H9 (cell line): ENCODE measurements at regions not wholly inside any gene's neighbourhood (a gene's known extent, or its start where the extent isn't known, plus 50 kb on each side); places are given as distances from the start of the nearest gene placed in this dataset.

Experiments used
- DNase-seq: peaks from one replicate; pipeline ENCODE4 v3.0.0-alpha.2; 2017
- H2AFZ ChIP-seq: one replicate; pipeline ENCODE4 v1.6.1; 2013; ENCODE audit warnings: mild to moderate bottlenecking, low read length, control low read depth, moderate library complexity
- H2AK5ac ChIP-seq: 2 replicates; pipeline ENCODE4 v1.6.1; 2013; ENCODE audit warnings: low read length, control low read depth, mixed read lengths; ENCODE audit not compliant: insufficient read length
- H2BK120ac ChIP-seq: one replicate; pipeline ENCODE4 v1.6.1; 2013; ENCODE audit warnings: low read depth, mild to moderate bottlenecking, low read length, control low read depth, inconsistent platforms; ENCODE audit not compliant: poor library complexity, severe bottlenecking
- H2BK12ac ChIP-seq: 2 replicates; pipeline ENCODE4 v1.6.1; 2013; ENCODE audit warnings: low read length, control low read depth, mixed read lengths, low read depth; ENCODE audit not compliant: insufficient read length
- H2BK15ac ChIP-seq: 2 replicates; pipeline ENCODE4 v1.6.1; 2013; ENCODE audit warnings: low read depth, low read length, control low read depth
- H2BK20ac ChIP-seq: one replicate; pipeline ENCODE4 v1.6.1; 2013; ENCODE audit warnings: low read depth, mild to moderate bottlenecking, low read length, control low read depth, inconsistent platforms; ENCODE audit not compliant: poor library complexity, severe bottlenecking
- H2BK5ac ChIP-seq: 2 replicates; pipeline ENCODE4 v1.6.1; 2013; ENCODE audit warnings: low read length, control low read depth, mixed read lengths; ENCODE audit not compliant: insufficient read length
- H3K14ac ChIP-seq: 2 replicates; pipeline ENCODE4 v1.6.1; 2013; ENCODE audit warnings: low read length, control low read depth; ENCODE audit not compliant: insufficient read depth
- H3K18ac ChIP-seq: 2 replicates; pipeline ENCODE4 v1.6.1; 2013; ENCODE audit warnings: low read depth, mild to moderate bottlenecking, mixed read lengths, low read length, control low read depth; ENCODE audit not compliant: insufficient read length
- H3K23ac ChIP-seq: 2 replicates; pipeline ENCODE4 v1.6.1; 2013; ENCODE audit warnings: low read length, control low read depth, mixed read lengths, low read depth; ENCODE audit not compliant: insufficient read length
- H3K23me2 ChIP-seq: 2 replicates; pipeline ENCODE4 v1.6.1; 2013; ENCODE audit warnings: low read depth, mild to moderate bottlenecking, mixed read lengths, low read length, control low read depth; ENCODE audit not compliant: insufficient read length, poor library complexity, severe bottlenecking
- H3K27ac ChIP-seq: 2 replicates; pipeline ENCODE4 v1.5.1; 2013; ENCODE audit warnings: low read length, control low read depth, mixed read lengths, low read depth; ENCODE audit not compliant: insufficient read length
- H3K27me3 ChIP-seq: 2 replicates; pipeline ENCODE4 v1.6.1; 2013; ENCODE audit warnings: low read length, control low read depth, inconsistent platforms; ENCODE audit not compliant: insufficient read depth
- H3K4ac ChIP-seq: 2 replicates; pipeline ENCODE4 v1.6.1; 2013; ENCODE audit warnings: low read depth, mild to moderate bottlenecking, control low read depth, inconsistent platforms, low read length, moderate library complexity
- H3K4me1 ChIP-seq: 2 replicates; pipeline ENCODE4 v1.6.1; 2013; ENCODE audit warnings: low read length, control low read depth, inconsistent platforms; ENCODE audit not compliant: insufficient read depth
- H3K4me2 ChIP-seq: 2 replicates; pipeline ENCODE4 v1.6.1; 2013; ENCODE audit warnings: low read length, control low read depth, mixed read lengths; ENCODE audit not compliant: insufficient read length, insufficient read depth
- H3K56ac ChIP-seq: 2 replicates; pipeline ENCODE4 v1.6.1; 2013; ENCODE audit warnings: low read depth, mild to moderate bottlenecking, mixed read lengths, low read length, control low read depth; ENCODE audit not compliant: insufficient read length
- H3K79me1 ChIP-seq: 2 replicates; pipeline ENCODE4 v1.6.1; 2013; ENCODE audit warnings: low read depth, mild to moderate bottlenecking, moderate library complexity, low read length, control low read depth, inconsistent platforms; ENCODE audit not compliant: insufficient read depth, poor library complexity, severe bottlenecking
- H3K79me2 ChIP-seq: 2 replicates; pipeline ENCODE4 v1.6.1; 2013; ENCODE audit warnings: low read length, control low read depth, inconsistent platforms; ENCODE audit not compliant: insufficient read depth
- H3K9ac ChIP-seq: 2 replicates; pipeline ENCODE4 v1.6.1; 2013; ENCODE audit warnings: low read length, control low read depth, mixed read lengths; ENCODE audit not compliant: insufficient read length; ENCODE audit errors: extremely low read depth
- H3K9me3 ChIP-seq: one replicate; pipeline ENCODE4 v1.6.1; 2013; ENCODE audit warnings: low read depth, low read length, inconsistent platforms; ENCODE audit not compliant: control insufficient read depth
- H3T11ph ChIP-seq: one replicate; pipeline ENCODE4 v1.6.1; 2013; ENCODE audit warnings: mild to moderate bottlenecking, low read length, control low read depth, inconsistent platforms
- H4K20me1 ChIP-seq: one replicate; pipeline ENCODE4 v1.6.1; 2013; ENCODE audit not compliant: control insufficient read depth, insufficient read length, insufficient read depth
- H4K5ac ChIP-seq: 2 replicates; pipeline ENCODE4 v1.6.1; 2013; ENCODE audit warnings: low read depth, mild to moderate bottlenecking, mixed read lengths, low read length, control low read depth; ENCODE audit not compliant: insufficient read length
- H4K8ac ChIP-seq: replicated peaks from 2 replicates; pipeline ENCODE4 v1.6.1; 2013; ENCODE audit warnings: low read length, control low read depth, mixed read lengths, low read depth; ENCODE audit not compliant: insufficient read length
- H4K91ac ChIP-seq: 2 replicates; pipeline ENCODE4 v1.6.1; 2013; ENCODE audit warnings: low read depth, mild to moderate bottlenecking, moderate library complexity, mixed read lengths, low read length, control low read depth; ENCODE audit not compliant: insufficient read length
- H3K27ac Mint-ChIP-seq, 3 experiments: 2 replicates in 2 of 3; 3 replicates in 1 of 3; pipeline ENCODE4 v1.8.0; 2020 to 2021; ENCODE audit warnings: mixed read lengths in 3 of 3, mild to moderate bottlenecking in 1 of 3, moderate library complexity in 1 of 3
- H3K27me3 Mint-ChIP-seq: 2 replicates; pipeline ENCODE4 v1.8.0; 2021; ENCODE audit warnings: low read depth, mild to moderate bottlenecking, moderate library complexity, mixed read lengths
- H3K36me3 Mint-ChIP-seq, 3 experiments: 2 replicates in 2 of 3; 3 replicates in 1 of 3; pipeline ENCODE4 v1.8.0; 2020 to 2021; ENCODE audit warnings: low read depth in 3 of 3, mixed read lengths in 3 of 3; ENCODE audit not compliant: insufficient read depth in 1 of 3
- H3K4me1 Mint-ChIP-seq, 2 experiments: 2 replicates each; pipeline ENCODE4 v1.8.0; 2020; ENCODE audit warnings: mixed read lengths in 2 of 2
- H3K4me3 Mint-ChIP-seq, 2 experiments: 2 replicates in 1 of 2; 3 replicates in 1 of 2; pipeline ENCODE4 v1.8.0; 2020 to 2021; ENCODE audit warnings: mild to moderate bottlenecking in 2 of 2, mixed read lengths in 2 of 2, moderate library complexity in 1 of 2
- H3K9me3 Mint-ChIP-seq, 2 experiments: 2 replicates in 1 of 2; 3 replicates in 1 of 2; pipeline ENCODE4 v1.8.0; 2020; ENCODE audit warnings: mild to moderate bottlenecking in 2 of 2, mixed read lengths in 2 of 2, moderate library complexity in 1 of 2
- CTCF ChIP-seq: fragments of 200-600 bp; sonication (generic); conservative IDR thresholded peaks from 3 replicates; pipeline ENCODE4 v1.8.0; 2021; ENCODE audit warnings: antibody characterized with exemption, mild to moderate bottlenecking
- WGBS: extraction: QIAGEN DNeasy Blood & Tissue Kit; methylation state at CpG from one replicate; pipeline ENCODE4 v1.1.7; 2013; ENCODE audit warnings: missing lambda C conversion rate, low lambda C conversion rate, mixed read lengths; ENCODE audit not compliant: insufficient read length; ENCODE audit errors: extremely low coverage; 5-methylcytosine and 5-hydroxymethylcytosine counted together

GRCh38 chr16:75948886-75949285 lies 222.6 kb upstream of the CPHXL start:
- Histone ChIP-seq H3K23me2 (no peaks in the 10 kb centered on the region), H3T11ph (no peak overlapping the region), H2BK20ac (no peak overlapping the region), H4K91ac (no peak overlapping the region), H3K23ac (no peak overlapping the region), H4K20me1 (no peaks in the 10 kb centered on the region), H3K9me3 (no peaks in the 10 kb centered on the region), H3K4me2 (no peak overlapping the region), H2AFZ (no peak overlapping the region), H2BK15ac (no peak overlapping the region), H4K8ac (no peak overlapping the region), H2BK120ac (no peak overlapping the region), H3K27ac (no peak overlapping the region), H3K79me2 (no peaks in the 10 kb centered on the region), H3K18ac (no peak overlapping the region), H2BK5ac (no peak overlapping the region), H3K4ac (no peak overlapping the region), H3K79me1 (no peaks in the 10 kb centered on the region), H3K14ac (no peak overlapping the region), H2AK5ac (no peak overlapping the region), H3K4me1 (no peaks in the 10 kb centered on the region), H3K27me3 (no peaks in the 10 kb centered on the region; the same call in 1 of the 2 replicates), H3K9ac (no peak overlapping the region), H3K56ac (no peak overlapping the region), H4K5ac (no peak overlapping the region), H2BK12ac (no peak overlapping the region)
- Mint-ChIP-seq H3K4me3 (no peak overlapping the region), H3K4me1 (peaks cover 7 to 11% of the 10 kb centered on the region in 2 experiments), H3K27ac (no peak overlapping the region), H3K27me3 (peaks cover 69% of the 10 kb centered on the region), H3K36me3 (no peaks in the 10 kb centered on the region), H3K9me3 (no peaks in the 10 kb centered on the region)
- WGBS = no CpG with 5 or more reads among the region's 3 CpGs
- DNase-seq = no peak
- no peak for TF ChIP-seq CTCF
